ENCODE measurements at regions not wholly inside any gene's neighbourhood (a gene's known extent, or its start where the extent isn't known, plus 50 kb on each side); places are given as distances from the start of the nearest gene placed in this dataset.
"Not testable (repeated sequence)": the region's sequence is repeated elsewhere in the genome, so short reads cannot be mapped to it uniquely, and the experiment has no call there.

GRCh38 chr4:97134456-97134855 lies 1008.8 kb downstream of the STPG2 start:
- intact Hi-C loops (cut with DNase I; ENCODE audit: low total_unique reads), result no loop called here
- ATAC-seq (no peak), DNase-seq (no peak)
- Histone ChIP-seq H3K9me3 (no peaks in the 10 kb centered on the region), H3K4me3 (no peak overlapping the region), H3K27ac (no peak overlapping the region), H3K36me3 (no peaks in the 10 kb centered on the region), H3K27me3 (no peaks in the 10 kb centered on the region), H3K4me1 (no peaks in the 10 kb centered on the region)
- in situ Hi-C loops (cut with MboI; ENCODE audit: low sequenced_read_pairs in 4 of 4), result no loop called here
- TF ChIP-seq POLR2A (IDR thresholded peaks at IDR 0.05), result no peak
- no peak for TF ChIP-seq CTCF (IDR thresholded peaks at IDR 0.05 in 4 of 5, conservative IDR thresholded peaks at IDR 0.05 in 1 of 5)

- Histone ChIP-seq H3K4me1 (no peaks in the 10 kb centered on the region), H3K4me3 (no peak overlapping the region), H3K27ac (no peak overlapping the region), H3K36me3 (no peaks in the 10 kb centered on the region), H3K9me3 (no peaks in the 10 kb centered on the region), H3K27me3 (no peaks in the 10 kb centered on the region)
- in situ Hi-C loops (cut with MboI; ENCODE audit: low sequenced_read_pairs in 4 of 4), result no loop called here
- intact Hi-C loops (cut with DNase I; ENCODE audit: low total_unique reads), result no loop called here
- DNase-seq (no peak), ATAC-seq (no peak)
- no peak for TF ChIP-seq POLR2A (IDR thresholded peaks at IDR 0.05)
- no peak for TF ChIP-seq CTCF (IDR thresholded peaks at IDR 0.05 in 4 of 5, conservative IDR thresholded peaks at IDR 0.05 in 1 of 5)
These were observed 1003.5 kb downstream of the STPG2 start for GRCh38 chr4:97139791-97140190.

- TF ChIP-seq POLR2A (IDR thresholded peaks at IDR 0.05), result no peak
- TF ChIP-seq CTCF (IDR thresholded peaks at IDR 0.05 in 4 of 5, conservative IDR thresholded peaks at IDR 0.05 in 1 of 5), result no peak
- no peaks in the 10 kb centered on the region for H3K4me1 ChIP-seq
- no peaks in the 10 kb centered on the region for H3K36me3 ChIP-seq
- in situ Hi-C loops (cut with MboI; ENCODE audit: low sequenced_read_pairs in 4 of 4) (no loop called here), intact Hi-C loops (cut with DNase I; ENCODE audit: low total_unique reads) (no loop called here)
- DNase-seq, result no peak
- H3K27me3 ChIP-seq, result no peaks in the 10 kb centered on the region
- ATAC-seq, result no peak
- H3K27ac ChIP-seq, result no peak overlapping the region
- no peak overlapping the region for H3K4me3 ChIP-seq
- no peaks in the 10 kb centered on the region for H3K9me3 ChIP-seq
These were observed 1002.7 kb downstream of the STPG2 start for GRCh38 chr4:97140545-97140944.

- H3K36me3 ChIP-seq; in situ Hi-C loops (cut with MboI; ENCODE audit: low sequenced_read_pairs in 4 of 4); DNase-seq; H3K27me3 ChIP-seq; ATAC-seq; H3K4me1 ChIP-seq; H3K9me3 ChIP-seq; H3K4me3 ChIP-seq; intact Hi-C loops (cut with DNase I; ENCODE audit: low total_unique reads); H3K27ac ChIP-seq: not testable (repeated sequence)
These were observed 1001.9 kb downstream of the STPG2 start for GRCh38 chr4:97141332-97141731.

- TF ChIP-seq POLR2A (IDR thresholded peaks at IDR 0.05) (no peak), CTCF (IDR thresholded peaks at IDR 0.05 in 4 of 5, conservative IDR thresholded peaks at IDR 0.05 in 1 of 5) (no peak)
- intact Hi-C loops (cut with DNase I; ENCODE audit: low total_unique reads) (no loop called here), in situ Hi-C loops (cut with MboI; ENCODE audit: low sequenced_read_pairs in 4 of 4) (no loop called here)
- Histone ChIP-seq H3K27me3 (no peaks in the 10 kb centered on the region), H3K36me3 (no peaks in the 10 kb centered on the region), H3K4me1 (no peaks in the 10 kb centered on the region), H3K9me3 (no peaks in the 10 kb centered on the region), H3K4me3 (no peak overlapping the region), H3K27ac (no peak overlapping the region)
- DNase-seq, result no peak
- no peak for ATAC-seq
These were observed 1000.9 kb downstream of the STPG2 start for GRCh38 chr4:97142410-97142809.
